GM21825 (cell line): ENCODE measurements at regions not wholly inside any gene's neighbourhood (a gene's known extent, or its start where the extent isn't known, plus 50 kb on each side); places are given as distances from the start of the nearest gene placed in this dataset.
A peak's percentile ranks its signal among the peaks of the same experiment; 100 is the strongest.

Experiments used
- ATAC-seq: cut with Tn5 transposase; IDR thresholded peaks from one replicate; pipeline ENCODE4 v1.9.1; 2021; ENCODE audit warnings: mild to moderate bottlenecking, moderate library complexity; ENCODE audit not compliant: unreplicated experiment

DNA sequence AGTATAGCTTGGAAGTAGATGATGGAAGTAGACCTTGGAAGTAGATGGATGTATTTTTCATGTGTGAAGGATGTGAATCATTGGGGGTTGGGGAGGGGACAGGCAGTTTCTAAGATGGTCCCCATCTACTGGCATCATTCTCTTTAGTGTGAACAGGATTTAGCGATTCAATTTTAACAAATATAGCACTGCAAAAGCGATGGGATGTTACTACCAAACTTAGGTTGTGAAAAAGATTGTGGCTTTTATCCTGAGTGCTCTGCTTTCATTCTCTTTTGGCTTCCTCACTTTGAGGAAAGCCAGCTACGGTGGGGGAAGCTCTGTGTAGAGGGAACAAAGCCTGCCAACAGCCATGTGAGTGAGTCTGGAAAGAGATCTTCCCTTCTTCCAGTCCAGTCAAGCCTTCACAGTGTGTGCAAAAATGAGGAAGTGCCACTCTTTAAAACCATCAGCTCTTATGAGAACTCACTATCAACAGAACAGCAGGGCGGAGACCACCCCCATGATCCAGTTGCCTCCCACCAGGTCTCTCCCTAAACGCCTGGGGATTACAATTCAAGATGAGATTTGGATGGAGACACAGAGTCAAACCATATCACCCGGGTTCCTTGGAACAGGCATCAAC is 441.4 kb downstream of the SH3GL2 start:
- no peak for ATAC-seq

DNA sequence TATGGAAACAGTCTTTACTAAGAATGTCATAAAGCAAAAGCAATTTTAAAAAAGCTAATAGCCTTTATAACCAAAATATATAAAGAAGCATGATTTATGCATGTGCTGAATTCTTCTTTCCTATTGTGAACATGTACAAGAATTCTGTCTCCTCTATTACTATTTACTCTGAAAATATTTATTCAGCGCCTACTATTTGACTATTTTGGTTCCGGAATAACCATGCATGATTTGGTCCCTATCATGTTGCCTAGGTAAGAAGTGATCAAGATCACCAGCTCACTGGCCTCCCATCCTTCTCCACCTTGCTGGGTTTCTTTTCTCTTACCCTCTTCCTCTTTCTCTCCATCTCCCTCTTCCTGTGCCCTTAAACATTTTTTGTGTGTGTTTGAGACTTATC is 443.8 kb downstream of the SH3GL2 start:
- ATAC-seq: no peak

DNA sequence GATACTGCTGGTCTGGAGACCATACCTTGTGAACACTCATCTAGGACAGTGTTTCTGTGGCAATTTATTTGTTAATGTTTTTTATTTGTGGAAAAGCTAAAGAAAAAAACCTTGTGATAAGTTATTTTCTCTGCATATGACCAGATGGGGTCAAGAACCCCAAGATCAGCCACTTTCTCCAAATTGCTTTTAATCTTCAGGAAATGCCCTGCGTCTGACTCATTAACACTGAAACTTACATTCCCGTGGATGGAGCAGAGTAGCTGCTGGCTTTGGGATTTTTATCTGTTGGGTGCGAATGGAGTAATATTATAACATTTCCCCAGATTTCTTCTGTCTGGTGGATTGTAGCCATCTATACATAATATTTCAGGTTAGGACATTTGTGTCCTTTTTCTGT is 444.5 kb downstream of the SH3GL2 start:
- no peak for ATAC-seq

DNA sequence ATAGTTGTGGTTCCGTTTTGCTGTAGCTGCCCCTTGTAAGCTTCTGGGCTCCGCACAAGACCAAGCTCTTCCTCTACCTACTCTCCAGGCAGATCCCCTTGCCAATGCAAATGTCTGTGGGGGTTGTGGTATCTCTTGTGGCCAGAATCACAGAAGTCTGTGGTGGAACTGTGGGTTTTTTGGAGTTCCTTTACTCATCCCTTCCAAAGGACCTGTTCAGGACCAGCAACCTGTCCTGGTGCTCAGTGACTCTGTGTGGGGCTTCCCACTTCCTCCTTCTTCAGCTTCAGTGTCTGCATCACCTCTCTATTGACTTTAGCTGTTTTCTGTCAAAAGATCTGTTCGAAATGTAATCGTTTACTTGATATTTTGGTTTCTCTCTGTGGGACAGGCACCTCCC is 441.3 kb upstream of the ADAMTSL1 start:
- ATAC-seq: no peak

DNA sequence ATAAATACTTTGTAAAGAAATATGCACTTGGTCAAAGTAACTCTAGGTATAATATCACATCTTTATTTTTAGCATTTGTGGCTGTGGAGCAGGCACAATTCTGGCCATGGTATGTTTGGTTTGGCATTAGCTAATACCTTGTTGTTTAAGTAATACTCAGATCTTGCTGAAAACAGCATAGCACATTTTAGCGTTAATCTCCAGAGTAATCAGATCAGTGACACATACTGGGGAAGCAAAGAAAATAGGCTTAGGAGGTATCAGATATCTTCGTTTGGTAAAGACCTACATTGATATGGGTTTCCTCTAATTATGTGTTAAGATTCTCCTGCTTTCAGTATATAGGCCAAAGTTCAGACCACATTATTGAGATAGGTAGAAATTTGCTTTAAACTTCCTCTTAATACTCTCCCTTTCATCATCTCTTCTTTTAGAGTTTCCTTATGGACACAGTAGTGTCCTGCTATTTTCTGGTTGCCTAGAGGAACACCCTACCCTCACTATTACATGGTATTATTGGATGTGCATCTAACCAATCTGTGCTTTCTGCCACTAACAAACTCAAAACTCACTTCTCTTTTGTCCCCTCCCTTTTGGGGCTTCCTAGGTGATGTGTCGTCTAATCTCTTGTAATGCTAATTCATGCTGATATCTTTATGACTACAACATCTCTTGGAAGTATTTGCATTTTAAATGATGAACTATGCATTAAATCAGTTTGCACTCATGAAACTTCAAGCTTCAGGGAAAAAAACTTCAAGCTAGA is 437.3 kb upstream of the ADAMTSL1 start:
- ATAC-seq: no peak

DNA sequence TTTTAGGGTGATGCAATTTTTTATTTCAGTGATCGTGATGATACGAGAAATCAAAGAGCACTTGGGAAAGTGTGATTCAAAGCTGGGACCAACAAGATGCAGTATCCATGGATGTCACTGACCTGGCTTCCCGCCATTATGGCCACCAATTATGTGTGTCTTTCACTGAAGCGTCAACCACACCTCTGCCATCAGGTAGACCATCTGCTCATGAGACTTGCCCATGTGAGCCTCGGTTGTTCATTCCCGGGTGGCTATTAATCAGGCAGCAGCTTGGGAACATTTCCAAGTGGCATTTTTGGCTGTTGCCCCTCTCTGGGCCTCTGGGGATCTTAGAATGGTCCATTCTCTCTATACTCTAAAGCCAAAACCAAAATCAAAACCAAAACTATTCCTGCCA is 436.0 kb upstream of the ADAMTSL1 start:
- no peak for ATAC-seq

DNA sequence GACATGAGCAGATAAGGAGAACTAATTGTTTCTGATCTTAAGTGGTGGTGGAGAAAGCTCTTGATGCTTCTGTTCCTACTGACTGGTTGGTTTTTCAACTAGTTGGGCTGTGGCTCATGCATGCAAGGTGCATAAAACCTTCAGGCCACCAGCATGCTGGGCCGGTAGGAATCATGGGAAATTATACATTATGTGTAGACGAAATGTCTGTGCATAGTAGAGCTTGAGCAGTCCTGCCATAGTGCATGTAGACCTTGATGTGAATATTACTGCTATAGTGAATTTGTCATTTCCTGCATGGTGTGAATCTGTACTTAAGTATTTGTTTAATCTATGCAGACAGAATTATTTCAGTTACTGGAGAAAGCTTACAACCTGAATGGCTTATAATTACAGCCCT is 433.6 kb upstream of the ADAMTSL1 start:
- ATAC-seq: no peak

DNA sequence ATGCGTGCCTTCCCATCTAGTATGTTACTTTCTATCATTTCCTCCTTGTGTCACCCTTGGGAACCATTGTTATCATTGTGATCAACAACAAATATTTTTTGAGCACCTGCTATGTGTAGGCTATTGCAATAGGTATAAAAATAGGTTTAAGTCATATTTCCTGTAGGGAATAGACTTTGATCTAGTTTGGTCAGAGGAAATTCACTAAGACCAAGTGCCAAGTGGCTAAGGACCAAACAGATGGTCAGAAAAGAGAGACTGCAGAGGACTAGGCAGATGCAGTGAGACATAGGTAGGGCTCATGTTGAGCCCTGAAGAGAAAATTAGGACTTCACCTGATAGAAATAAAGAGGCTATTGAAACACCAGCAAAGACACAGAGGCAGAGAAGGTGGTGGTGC is 430.0 kb upstream of the ADAMTSL1 start:
- ATAC-seq: no peak

- no peak for ATAC-seq
These were observed 428.6 kb upstream of the ADAMTSL1 start for GRCh38 chr9:18045326-18045725.

GRCh38 chr9:18046068-18046467 is 427.9 kb upstream of the ADAMTSL1 start:
- ATAC-seq: no peak

GRCh38 chr9:18051638-18052037 is 422.3 kb upstream of the ADAMTSL1 start:
- ATAC-seq: no peak

DNA sequence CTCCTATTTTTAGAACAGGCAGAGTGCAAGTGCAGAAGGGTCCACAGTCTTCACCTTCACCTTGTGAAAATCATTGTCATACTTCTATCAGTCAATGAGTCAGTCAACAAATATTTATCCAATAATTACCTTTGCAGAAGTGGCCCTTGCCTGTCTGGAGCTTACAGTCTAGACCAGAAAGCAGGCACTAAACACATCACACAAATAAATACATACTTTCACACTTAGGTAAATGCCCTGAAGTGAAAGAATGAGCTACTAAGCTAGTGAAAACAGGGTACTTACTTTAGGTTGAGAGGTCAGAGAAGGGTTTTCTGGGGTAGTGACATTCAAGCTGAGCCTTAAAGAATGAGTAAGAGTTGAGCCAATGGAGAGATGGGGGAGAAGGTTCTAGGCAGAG is 421.9 kb upstream of the ADAMTSL1 start:
- no peak for ATAC-seq

DNA sequence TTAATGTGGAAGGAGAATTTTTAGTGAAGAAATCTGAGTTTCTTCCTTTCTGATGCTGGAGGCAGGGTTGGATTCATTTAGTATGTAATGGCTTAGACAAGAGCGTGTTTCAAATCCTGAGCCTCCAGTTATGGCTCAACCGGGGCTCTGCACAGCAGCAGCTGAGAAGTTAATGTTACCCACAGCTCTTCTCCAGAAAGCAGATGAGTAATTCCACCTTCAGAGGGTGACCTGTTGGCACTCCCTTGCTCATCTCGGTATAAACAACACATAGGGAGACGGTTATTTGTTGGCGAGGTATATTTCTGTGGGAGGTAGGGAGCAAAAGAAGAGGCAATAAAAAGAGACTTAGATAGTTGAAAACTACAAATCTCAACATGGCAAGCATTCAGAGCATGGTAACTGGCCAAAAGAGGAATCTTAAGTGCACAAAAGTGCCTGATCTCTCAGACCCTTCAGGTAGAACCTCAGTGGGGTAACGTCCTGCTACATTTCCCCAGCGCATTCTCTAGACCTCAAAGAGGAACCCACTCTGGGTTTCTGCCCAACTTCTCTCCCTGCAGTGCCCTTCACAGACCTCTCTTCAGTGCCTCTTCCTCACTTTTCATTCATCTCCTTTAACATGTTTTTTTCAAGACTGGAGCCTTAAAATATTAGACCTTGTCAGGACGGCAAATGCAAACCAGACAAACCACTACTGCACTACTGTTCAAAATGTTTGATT is 417.5 kb upstream of the ADAMTSL1 start:
- ATAC-seq: no peak

DNA sequence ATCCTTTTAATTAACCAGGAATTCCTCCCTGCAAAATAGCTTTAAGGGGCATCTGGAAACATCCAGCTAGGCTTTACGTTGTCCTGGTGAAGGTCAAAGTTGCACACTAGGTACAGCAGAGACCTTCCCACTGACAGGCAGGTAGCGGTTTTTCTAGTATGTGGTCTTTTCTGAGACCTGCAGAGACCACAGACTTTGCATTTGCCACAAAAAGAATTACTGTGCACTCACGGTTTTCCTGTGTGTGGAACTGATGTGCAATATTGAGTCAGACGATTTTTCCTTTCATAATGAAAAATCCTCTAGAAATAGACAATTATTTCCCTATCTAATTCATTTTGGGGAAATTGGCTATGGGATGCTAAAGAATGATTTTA is 417.0 kb upstream of the ADAMTSL1 start:
- peak; percentile 95 for ATAC-seq

- no peak for ATAC-seq
These were observed 415.1 kb upstream of the ADAMTSL1 start for GRCh38 chr9:18058564-18059442.

DNA sequence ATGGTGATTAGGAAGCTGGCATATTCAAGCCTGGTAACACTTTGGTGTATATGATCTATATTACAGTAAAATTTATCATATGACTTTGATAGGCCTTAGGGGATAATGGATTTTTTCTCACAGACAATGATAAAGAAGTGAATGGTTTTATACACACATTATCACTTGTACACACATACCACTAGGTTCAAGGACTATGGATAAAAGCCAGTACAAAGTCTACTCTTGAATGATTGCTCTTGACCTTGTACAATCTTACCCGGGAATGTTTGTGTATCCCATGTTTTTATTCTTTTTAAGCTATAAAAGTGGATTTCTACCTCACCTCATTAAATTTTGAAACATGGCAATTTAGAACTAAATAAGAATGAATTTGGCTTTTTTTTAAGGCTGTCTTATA is 414.5 kb upstream of the ADAMTSL1 start:
- ATAC-seq: no peak

DNA sequence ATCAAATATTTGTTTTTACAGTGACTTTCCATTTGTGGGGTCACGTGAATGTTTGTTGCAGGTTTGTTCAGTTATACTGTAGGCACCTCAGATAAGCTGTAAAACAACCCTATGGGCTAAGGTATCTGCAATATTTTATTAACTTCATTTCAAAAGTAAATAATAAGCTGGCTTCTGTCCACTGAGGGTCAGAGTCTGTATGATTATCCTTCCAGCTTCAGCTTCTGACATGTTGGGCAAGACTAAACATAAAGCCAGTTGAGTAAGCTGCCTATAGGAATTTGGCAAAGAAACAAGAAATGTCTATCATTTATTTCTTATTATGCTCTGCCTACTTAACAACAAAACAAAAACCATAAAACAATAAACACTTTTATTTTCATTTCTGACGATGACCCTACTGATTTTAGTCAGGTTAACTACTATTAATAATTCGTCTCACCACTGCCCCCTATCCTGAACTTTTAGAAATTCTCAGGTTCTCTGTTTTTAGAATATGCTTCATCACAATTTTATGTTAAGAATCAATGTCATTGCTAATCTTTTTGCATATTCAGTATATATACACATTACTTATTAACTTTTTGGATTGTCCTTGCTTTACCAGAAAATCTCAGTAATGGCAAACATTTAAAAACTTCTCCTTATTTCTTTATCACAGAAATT is 413.6 kb upstream of the ADAMTSL1 start:
- ATAC-seq: no peak

- ATAC-seq: no peak
These were observed 412.6 kb upstream of the ADAMTSL1 start for GRCh38 chr9:18061332-18061731.

GRCh38 chr9:18061856-18062255 is 412.1 kb upstream of the ADAMTSL1 start:
- ATAC-seq: no peak

DNA sequence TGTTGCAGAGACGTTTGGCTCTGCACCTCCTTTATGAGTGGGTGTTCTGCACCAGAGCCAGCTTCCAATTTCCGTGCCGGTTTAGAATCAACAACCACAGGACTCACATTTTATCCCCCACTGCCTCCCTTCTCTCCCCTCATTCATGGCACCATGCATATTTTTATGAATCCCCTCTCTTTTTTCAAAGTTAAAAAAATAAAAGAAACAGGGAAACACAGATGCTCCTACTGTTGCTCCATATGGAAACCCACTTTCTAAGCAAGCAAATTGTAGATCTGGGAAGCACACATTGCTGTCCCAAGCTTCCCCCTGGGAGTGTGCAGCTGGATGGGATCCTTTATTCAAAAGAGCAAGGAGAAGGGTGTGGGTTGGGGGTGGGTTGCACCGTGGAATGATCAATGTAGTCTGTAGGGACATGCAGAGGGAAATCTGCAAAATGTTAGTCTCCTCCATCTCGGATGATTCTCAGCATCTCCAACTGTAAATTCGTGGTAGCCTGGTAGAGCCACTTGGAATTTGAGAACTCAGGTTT is 410.0 kb upstream of the ADAMTSL1 start:
- no peak for ATAC-seq
